ENCODE measurements at regions not wholly inside any gene's neighbourhood (a gene's known extent, or its start where the extent isn't known, plus 50 kb on each side); places are given as distances from the start of the nearest gene placed in this dataset.

DNA sequence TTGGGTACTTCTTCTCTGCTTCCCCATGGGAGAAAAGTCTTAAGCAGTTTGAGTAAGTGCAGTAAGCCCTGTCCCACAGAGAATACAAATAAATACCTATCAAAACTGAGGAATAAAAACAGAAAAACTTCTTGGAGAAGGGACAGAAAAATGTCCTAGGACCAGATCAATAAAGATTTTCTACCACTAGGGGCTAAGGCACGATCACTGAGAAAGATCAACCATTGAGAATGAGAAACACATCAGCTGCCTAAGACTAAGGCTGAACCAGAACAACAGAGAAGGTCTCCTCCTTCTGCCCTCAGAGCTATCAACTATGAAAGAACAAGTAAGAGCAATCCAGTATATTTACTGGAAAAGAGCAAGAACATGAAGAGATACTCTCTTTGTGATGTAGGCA, 763.6 kb upstream of the LRRTM1 start:
- Histone ChIP-seq H3K36me3 (ENCODE audit: control insufficient read depth in 2 of 2, extremely low read depth in 1 of 2, insufficient read depth in 1 of 2, low read length in 1 of 2) (no peaks in the 10 kb centered on the region), H3K27me3 (replicated peaks in 1 of 2; ENCODE audit: control insufficient read depth in 2 of 2, extremely low read depth in 1 of 2, insufficient read depth in 2 of 2, low read length in 1 of 2) (no peaks in the 10 kb centered on the region), H3K9me3 (no peaks in the 10 kb centered on the region), H3K4me3 (ENCODE audit: control insufficient read depth in 1 of 2, extremely low read depth in 1 of 2, low read length in 1 of 2) (no peak overlapping the region), H3K27ac (ENCODE audit: low read length) (no peak overlapping the region), H3K4me1 (ENCODE audit: control insufficient read depth in 1 of 2, extremely low read depth in 1 of 2, insufficient read depth in 2 of 2, low read length in 2 of 2) (no peaks in the 10 kb centered on the region)
- DNase-seq (no peak), ATAC-seq (replicated peaks in 1 of 4) (no peak)
- Mint-ChIP-seq H3K27me3 (no peaks in the 10 kb centered on the region), H3K36me3 (no peaks in the 10 kb centered on the region), H3K4me1 (no peaks in the 10 kb centered on the region), H3K27ac (no peak overlapping the region), H3K4me3 (no peak overlapping the region), H3K9me3 (peaks cover 11 to 23% (median 20%) of the 10 kb centered on the region in 3 donors)
- POLR2A ChIA-PET: no interaction called here
- CTCF ChIA-PET: no interaction called here
- 60% methylated on average over 1 of the region's 1 CpG for WGBS (ENCODE audit: insufficient coverage)

- H3K36me3 Mint-ChIP-seq: no peaks in the 10 kb centered on the region
- DNase-seq: no peak
- no peak overlapping the region for H3K4me3 Mint-ChIP-seq
- peaks cover 17 to 31% (median 25%) of the 10 kb centered on the region in 3 donors for H3K9me3 Mint-ChIP-seq
- Histone ChIP-seq H3K27me3 (replicated peaks in 1 of 2; ENCODE audit: control insufficient read depth in 2 of 2, extremely low read depth in 1 of 2, insufficient read depth in 2 of 2, low read length in 1 of 2) (no peaks in the 10 kb centered on the region), H3K36me3 (ENCODE audit: control insufficient read depth in 2 of 2, extremely low read depth in 1 of 2, insufficient read depth in 1 of 2, low read length in 1 of 2) (no peaks in the 10 kb centered on the region), H3K4me3 (ENCODE audit: control insufficient read depth in 1 of 2, extremely low read depth in 1 of 2, low read length in 1 of 2) (no peak overlapping the region), H3K9me3 (no peaks in the 10 kb centered on the region), H3K4me1 (ENCODE audit: control insufficient read depth in 1 of 2, extremely low read depth in 1 of 2, insufficient read depth in 2 of 2, low read length in 2 of 2) (no peaks in the 10 kb centered on the region), H3K27ac (ENCODE audit: low read length) (no peak overlapping the region)
- POLR2A ChIA-PET: no interaction called here
- no peaks in the 10 kb centered on the region for H3K27me3 Mint-ChIP-seq
- WGBS (ENCODE audit: insufficient coverage): no CpG with 5 or more reads among the region's 2 CpGs
- no peak overlapping the region for H3K27ac Mint-ChIP-seq
- ATAC-seq (replicated peaks in 1 of 4): no peak
- CTCF ChIA-PET: no interaction called here
- no peaks in the 10 kb centered on the region for H3K4me1 Mint-ChIP-seq
Observed at GRCh38 chr2:81061016-81061415, 756.5 kb upstream of the LRRTM1 start.

- WGBS (ENCODE audit: insufficient coverage): no CpG with 5 or more reads among the region's 4 CpGs
Observed at GRCh38 chr2:81050580-81051095, 746.1 kb upstream of the LRRTM1 start.

GRCh38 chr2:81043681-81044080, 739.1 kb upstream of the LRRTM1 start:
- CTCF ChIA-PET: no interaction called here
- Mint-ChIP-seq H3K4me1 (no peaks in the 10 kb centered on the region), H3K27ac (no peak overlapping the region), H3K9me3 (peaks cover 11 to 44% (median 34%) of the 10 kb centered on the region in 3 donors), H3K36me3 (no peaks in the 10 kb centered on the region), H3K4me3 (no peak overlapping the region), H3K27me3 (no peaks in the 10 kb centered on the region)
- POLR2A ChIA-PET: no interaction called here
- no peaks in the 10 kb centered on the region for H3K4me1 ChIP-seq (ENCODE audit: control insufficient read depth in 1 of 2, extremely low read depth in 1 of 2, insufficient read depth in 2 of 2, low read length in 2 of 2)
- DNase-seq (no peak), ATAC-seq (replicated peaks in 1 of 4) (no peak)
- no peak overlapping the region for H3K27ac ChIP-seq (ENCODE audit: low read length)
- H3K9me3 ChIP-seq: peaks cover 3% of the 10 kb centered on the region
- H3K36me3 ChIP-seq (ENCODE audit: control insufficient read depth in 2 of 2, extremely low read depth in 1 of 2, insufficient read depth in 1 of 2, low read length in 1 of 2): no peaks in the 10 kb centered on the region
- H3K4me3 ChIP-seq (ENCODE audit: control insufficient read depth in 1 of 2, extremely low read depth in 1 of 2, low read length in 1 of 2): no peak overlapping the region
- no CpG with 5 or more reads among the region's 1 CpG for WGBS (ENCODE audit: insufficient coverage)
- no peaks in the 10 kb centered on the region for H3K27me3 ChIP-seq (replicated peaks in 1 of 2; ENCODE audit: control insufficient read depth in 2 of 2, extremely low read depth in 1 of 2, insufficient read depth in 2 of 2, low read length in 1 of 2)

More at GRCh38 chr2:81050580-81051095, 746.1 kb upstream of the LRRTM1 start:
- H3K4me3 ChIP-seq (ENCODE audit: control insufficient read depth in 1 of 2, extremely low read depth in 1 of 2, low read length in 1 of 2): no peak overlapping the region
- no peak for DNase-seq
- POLR2A ChIA-PET: no interaction called here
- no peaks in the 10 kb centered on the region for H3K36me3 ChIP-seq (ENCODE audit: control insufficient read depth in 2 of 2, extremely low read depth in 1 of 2, insufficient read depth in 1 of 2, low read length in 1 of 2)
- CTCF ChIA-PET: no interaction called here
- H3K27me3 ChIP-seq (replicated peaks in 1 of 2; ENCODE audit: control insufficient read depth in 2 of 2, extremely low read depth in 1 of 2, insufficient read depth in 2 of 2, low read length in 1 of 2): no peaks in the 10 kb centered on the region
- no peaks in the 10 kb centered on the region for H3K36me3 Mint-ChIP-seq
- H3K4me1 ChIP-seq (ENCODE audit: control insufficient read depth in 1 of 2, extremely low read depth in 1 of 2, insufficient read depth in 2 of 2, low read length in 2 of 2): no peaks in the 10 kb centered on the region
- H3K27ac ChIP-seq (ENCODE audit: low read length): no peak overlapping the region
- no peaks in the 10 kb centered on the region for H3K4me1 Mint-ChIP-seq
- no peak overlapping the region for H3K27ac Mint-ChIP-seq
- H3K4me3 Mint-ChIP-seq: no peak overlapping the region
- peaks cover 2% of the 10 kb centered on the region for H3K9me3 ChIP-seq
- peaks cover 22 to 35% (median 32%) of the 10 kb centered on the region in 3 donors for H3K9me3 Mint-ChIP-seq
- no peaks in the 10 kb centered on the region for H3K27me3 Mint-ChIP-seq
- no peak for ATAC-seq (replicated peaks in 1 of 4)

- H3K36me3 Mint-ChIP-seq: no peaks in the 10 kb centered on the region
- H3K36me3 ChIP-seq (ENCODE audit: control insufficient read depth in 2 of 2, extremely low read depth in 1 of 2, insufficient read depth in 1 of 2, low read length in 1 of 2): no peaks in the 10 kb centered on the region
- peaks cover 4% of the 10 kb centered on the region for H3K9me3 ChIP-seq
- no peak overlapping the region for H3K27ac Mint-ChIP-seq
- no peak overlapping the region for H3K27ac ChIP-seq (ENCODE audit: low read length)
- DNase-seq: no peak
- no peaks in the 10 kb centered on the region for H3K27me3 ChIP-seq (replicated peaks in 1 of 2; ENCODE audit: control insufficient read depth in 2 of 2, extremely low read depth in 1 of 2, insufficient read depth in 2 of 2, low read length in 1 of 2)
- ATAC-seq (replicated peaks in 1 of 4): no peak
- no CpG with 5 or more reads among the region's 2 CpGs for WGBS (ENCODE audit: insufficient coverage)
- no peaks in the 10 kb centered on the region for H3K27me3 Mint-ChIP-seq
- no peaks in the 10 kb centered on the region for H3K4me1 ChIP-seq (ENCODE audit: control insufficient read depth in 1 of 2, extremely low read depth in 1 of 2, insufficient read depth in 2 of 2, low read length in 2 of 2)
- no peaks in the 10 kb centered on the region for H3K4me1 Mint-ChIP-seq
- POLR2A ChIA-PET: no interaction called here
- H3K9me3 Mint-ChIP-seq: peaks cover 13 to 32% (median 21%) of the 10 kb centered on the region in 3 donors
- no peak overlapping the region for H3K4me3 ChIP-seq (ENCODE audit: control insufficient read depth in 1 of 2, extremely low read depth in 1 of 2, low read length in 1 of 2)
- CTCF ChIA-PET: no interaction called here
- no peak overlapping the region for H3K4me3 Mint-ChIP-seq
Observed at GRCh38 chr2:81007104-81007503, 702.6 kb upstream of the LRRTM1 start.

GRCh38 chr2:81002906-81003305, 698.4 kb upstream of the LRRTM1 start:
- H3K4me1 Mint-ChIP-seq: no peaks in the 10 kb centered on the region
- no peaks in the 10 kb centered on the region for H3K27me3 ChIP-seq (replicated peaks in 1 of 2; ENCODE audit: control insufficient read depth in 2 of 2, extremely low read depth in 1 of 2, insufficient read depth in 2 of 2, low read length in 1 of 2)
- ATAC-seq (replicated peaks in 1 of 4) (no peak), DNase-seq (no peak)
- H3K9me3 Mint-ChIP-seq: peaks cover 22 to 48% (median 32%) of the 10 kb centered on the region in 3 donors
- CTCF ChIA-PET: no interaction called here
- H3K36me3 Mint-ChIP-seq: no peaks in the 10 kb centered on the region
- H3K4me3 ChIP-seq (ENCODE audit: control insufficient read depth in 1 of 2, extremely low read depth in 1 of 2, low read length in 1 of 2): no peak overlapping the region
- no peak overlapping the region for H3K27ac Mint-ChIP-seq
- H3K4me1 ChIP-seq (ENCODE audit: control insufficient read depth in 1 of 2, extremely low read depth in 1 of 2, insufficient read depth in 2 of 2, low read length in 2 of 2): no peaks in the 10 kb centered on the region
- no peaks in the 10 kb centered on the region for H3K27me3 Mint-ChIP-seq
- H3K9me3 ChIP-seq: peaks cover 4% of the 10 kb centered on the region
- POLR2A ChIA-PET: no interaction called here
- no peak overlapping the region for H3K27ac ChIP-seq (ENCODE audit: low read length)
- no peaks in the 10 kb centered on the region for H3K36me3 ChIP-seq (ENCODE audit: control insufficient read depth in 2 of 2, extremely low read depth in 1 of 2, insufficient read depth in 1 of 2, low read length in 1 of 2)
- WGBS (ENCODE audit: insufficient coverage): no CpG with 5 or more reads among the region's 2 CpGs
- H3K4me3 Mint-ChIP-seq: no peak overlapping the region

- WGBS (ENCODE audit: insufficient coverage): no CpG with 5 or more reads among the region's 2 CpGs
- H3K4me3 ChIP-seq (ENCODE audit: control insufficient read depth in 1 of 2, extremely low read depth in 1 of 2, low read length in 1 of 2): no peak overlapping the region
- ChIA-PET CTCF (no interaction called here), POLR2A (no interaction called here)
- H3K4me1 ChIP-seq (ENCODE audit: control insufficient read depth in 1 of 2, extremely low read depth in 1 of 2, insufficient read depth in 2 of 2, low read length in 2 of 2): no peaks in the 10 kb centered on the region
- no peak overlapping the region for H3K27ac ChIP-seq (ENCODE audit: low read length)
- Mint-ChIP-seq H3K9me3 (peaks cover 17 to 39% (median 32%) of the 10 kb centered on the region in 3 donors), H3K27ac (no peak overlapping the region), H3K4me3 (no peak overlapping the region), H3K4me1 (no peaks in the 10 kb centered on the region), H3K36me3 (no peaks in the 10 kb centered on the region), H3K27me3 (no peaks in the 10 kb centered on the region)
- ATAC-seq (replicated peaks in 1 of 4) (no peak), DNase-seq (no peak)
- no peaks in the 10 kb centered on the region for H3K27me3 ChIP-seq (replicated peaks in 1 of 2; ENCODE audit: control insufficient read depth in 2 of 2, extremely low read depth in 1 of 2, insufficient read depth in 2 of 2, low read length in 1 of 2)
- H3K36me3 ChIP-seq (ENCODE audit: control insufficient read depth in 2 of 2, extremely low read depth in 1 of 2, insufficient read depth in 1 of 2, low read length in 1 of 2): no peaks in the 10 kb centered on the region
- peaks cover 3% of the 10 kb centered on the region for H3K9me3 ChIP-seq
Observed at GRCh38 chr2:80987466-80987865, 682.9 kb upstream of the LRRTM1 start.
